COLO668 (cell line): ENCODE measurements at regions not wholly inside any gene's neighbourhood (a gene's known extent, or its start where the extent isn't known, plus 50 kb on each side); places are given as distances from the start of the nearest gene placed in this dataset.

Experiments used
- DNase-seq: peaks from one replicate; lab custom pipeline; 2025; ENCODE audit not compliant: unreplicated experiment; lab: John Stamatoyannopoulos, UW

GRCh38 chr3:195005759-195006510, 265.0 kb downstream of the XXYLT1 start:
- no peak for DNase-seq

- no peak for DNase-seq
These were observed 263.8 kb downstream of the XXYLT1 start for GRCh38 chr3:195007151-195007550.

GRCh38 chr3:195007766-195008165, 263.2 kb downstream of the XXYLT1 start:
- no peak for DNase-seq

DNA sequence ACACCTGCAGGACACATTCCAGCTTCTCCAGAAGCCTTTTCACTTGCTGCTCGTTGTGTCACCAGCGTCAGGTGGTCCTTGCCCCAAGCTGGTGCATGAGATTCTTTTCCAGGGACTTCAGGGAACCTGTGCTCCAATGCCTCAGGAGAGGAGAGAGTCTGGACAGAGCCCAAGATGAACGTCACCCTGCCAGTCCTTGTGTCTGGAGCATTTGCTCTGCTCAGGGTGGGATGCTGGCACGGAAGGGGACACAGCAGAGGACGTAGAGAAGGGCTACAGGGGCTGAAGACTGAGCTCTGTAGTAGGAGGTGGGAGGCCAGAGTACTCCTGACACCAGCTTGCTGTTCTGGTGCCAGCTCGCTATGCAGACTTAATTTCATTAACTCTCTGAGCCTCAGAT, 262.1 kb downstream of the XXYLT1 start:
- no peak for DNase-seq

DNA sequence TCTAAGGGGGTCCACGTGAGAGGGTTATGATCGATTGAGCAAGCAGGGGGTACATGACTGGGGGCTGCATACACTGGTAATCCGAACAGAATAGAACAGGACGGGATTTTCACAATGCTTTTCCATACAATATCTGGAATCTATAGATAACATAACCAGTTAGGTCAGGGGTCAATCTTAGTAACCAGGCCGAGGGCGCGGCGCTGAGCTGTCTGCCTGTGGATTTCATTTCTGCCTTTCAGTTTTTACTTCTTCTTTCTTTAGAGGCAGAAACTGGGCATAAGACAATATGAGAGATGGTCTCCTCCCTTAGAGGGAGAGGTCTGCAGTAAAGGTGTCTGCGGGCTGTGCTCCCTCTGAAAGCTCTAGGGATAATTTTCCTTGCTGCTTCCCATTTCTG, 261.3 kb downstream of the XXYLT1 start:
- DNase-seq, result no peak

- DNase-seq, result no peak
These were observed 260.3 kb downstream of the XXYLT1 start for GRCh38 chr3:195010551-195011100.

DNA sequence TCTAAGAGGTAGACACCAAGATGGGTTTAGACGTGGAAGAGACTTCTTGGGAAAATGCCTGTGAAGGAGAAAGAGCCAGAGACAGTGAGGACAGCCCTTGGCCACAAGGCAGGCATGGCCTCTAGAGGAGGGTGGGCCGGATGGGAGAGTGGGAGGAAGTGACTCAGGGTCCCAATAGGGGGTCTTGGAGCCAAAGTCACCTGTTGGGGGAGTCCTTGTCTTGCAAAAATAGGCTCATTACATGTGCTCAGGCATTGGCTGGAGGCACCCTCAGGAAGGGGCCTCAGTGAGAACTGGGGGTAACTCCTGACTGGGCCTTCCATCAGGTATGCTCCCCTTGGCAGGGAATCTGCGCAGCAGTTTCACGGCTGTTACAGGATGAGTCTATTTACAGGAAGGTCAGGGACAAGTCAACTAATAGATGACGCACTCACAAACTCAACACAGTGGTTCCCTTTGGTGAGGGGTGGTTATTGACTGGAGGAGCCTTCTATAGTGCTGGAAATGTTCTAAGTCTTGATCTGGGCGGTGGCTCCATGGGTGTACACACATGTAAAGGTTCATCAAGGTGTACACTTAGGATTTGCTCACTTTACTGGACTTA, 259.6 kb downstream of the XXYLT1 start:
- DNase-seq, result no peak

- DNase-seq, result no peak
These were observed 258.9 kb downstream of the XXYLT1 start for GRCh38 chr3:195012100-195012499.

GRCh38 chr3:195012571-195012970, 258.4 kb downstream of the XXYLT1 start:
- no peak for DNase-seq

DNA sequence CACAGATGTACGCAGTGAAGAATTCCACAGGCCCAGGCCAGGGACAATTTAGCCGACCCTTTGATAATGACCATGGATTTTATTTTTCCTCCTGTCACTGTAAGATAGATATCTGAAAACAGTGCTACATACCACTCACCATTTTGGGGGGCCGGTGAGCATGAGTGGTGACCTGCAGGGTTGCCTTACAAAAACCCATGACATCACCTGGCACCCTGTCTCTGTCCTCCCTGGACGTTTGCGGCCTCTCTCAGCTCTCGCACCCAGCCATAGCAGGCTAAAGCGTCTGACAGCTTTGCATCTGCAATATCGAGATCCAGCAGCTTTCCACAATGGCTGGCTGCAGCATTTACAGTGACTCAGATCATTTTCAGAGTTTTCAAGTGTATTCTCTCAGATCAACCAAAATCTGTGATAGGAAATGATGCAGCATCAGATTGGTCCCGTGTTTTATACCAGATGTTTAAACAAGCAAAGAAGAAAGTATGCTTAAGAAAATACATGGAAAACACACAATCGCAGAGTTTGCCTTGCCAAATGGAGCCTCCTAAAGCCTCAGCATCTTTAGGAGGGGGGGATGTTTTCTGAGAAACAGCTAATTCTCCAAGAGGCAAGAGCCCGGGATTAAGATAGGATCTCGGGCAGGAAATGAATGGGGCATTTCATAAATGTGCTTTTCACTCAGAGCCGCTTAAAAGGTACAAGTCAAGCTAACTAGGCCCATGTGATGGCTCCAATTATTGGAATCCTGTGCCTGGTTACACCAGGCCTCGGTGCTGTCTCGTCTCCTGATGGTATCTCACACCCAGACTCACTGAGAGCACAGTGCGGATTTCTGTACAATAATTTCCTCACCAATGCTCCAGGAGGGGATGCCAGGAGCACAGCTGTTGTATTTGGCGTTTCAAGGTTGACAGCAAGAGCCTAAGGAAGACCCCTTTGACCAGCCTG, 257.3 kb downstream of the XXYLT1 start:
- no peak for DNase-seq

DNA sequence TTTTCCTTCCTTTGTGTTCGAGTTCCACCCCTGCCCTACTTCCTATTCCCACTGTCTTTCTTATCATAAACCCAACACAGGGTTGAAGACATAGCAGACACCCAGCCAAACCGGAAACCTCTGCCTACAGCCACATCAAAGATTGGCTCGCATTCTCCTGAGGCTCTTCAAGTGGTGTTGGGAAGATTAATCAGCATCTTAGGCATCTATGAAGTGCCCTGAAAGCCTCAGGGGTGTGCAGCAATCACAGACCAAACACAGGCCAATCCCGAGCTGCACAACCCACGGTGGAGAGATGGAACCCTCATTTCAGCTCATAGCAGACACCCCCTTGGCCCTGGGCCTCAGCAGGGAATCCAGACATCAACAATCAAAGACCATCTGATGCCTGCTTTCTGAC, 255.9 kb downstream of the XXYLT1 start:
- no peak for DNase-seq

DNA sequence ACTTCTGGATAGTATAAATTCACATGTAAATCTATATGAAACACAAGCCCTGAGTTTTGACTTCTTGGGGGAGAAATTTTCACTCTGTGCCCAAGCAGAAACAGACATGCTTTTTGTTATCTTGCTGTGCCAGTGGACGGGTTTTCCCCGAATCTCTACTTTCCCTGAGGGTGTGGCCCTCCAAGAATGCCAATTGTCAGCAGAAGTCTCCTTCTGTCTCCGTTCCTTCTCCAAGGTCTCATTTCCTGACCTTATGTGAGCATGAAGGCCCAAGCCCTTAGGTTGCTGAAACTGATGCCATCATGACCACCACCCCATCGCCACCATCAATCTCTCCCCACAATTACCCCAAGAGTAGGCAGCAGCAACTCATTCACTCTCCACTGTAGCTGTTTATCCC, 253.8 kb downstream of the XXYLT1 start:
- DNase-seq, result no peak
